ENCODE measurements at regions not wholly inside any gene's neighbourhood (a gene's known extent, or its start where the extent isn't known, plus 50 kb on each side); places are given as distances from the start of the nearest gene placed in this dataset.

GRCh38 chr5:91888810-91889209, 505.7 kb upstream of the ARRDC3 start:
- H3K36me3 ChIP-seq (ENCODE audit: control insufficient read depth in 2 of 2, insufficient read depth in 2 of 2, low read length in 1 of 2) = no peaks in the 10 kb centered on the region
- BruUV-seq (replicated peaks) = no TSS peak
- H3K4me2 ChIP-seq (ENCODE audit: control insufficient read depth, insufficient read depth) = no peak overlapping the region
- ATAC-seq (no peak), DNase-seq (ENCODE audit: low read depth, low spot score) (no peak), FAIRE-seq (no peak)
- no peaks in the 10 kb centered on the region for H3K9me3 ChIP-seq (replicated peaks; ENCODE audit: control insufficient read depth, insufficient read depth, low read length)
- intact Hi-C loops (cut with micrococcal nuclease; ENCODE audit: unreplicated experiment) = no loop called here
- WGBS (ENCODE audit: insufficient coverage, insufficient replicate concordance, low lambda C conversion rate, missing lambda C conversion rate) = 0% methylated on average over 1 of the region's 1 CpG
- no peaks in the 10 kb centered on the region for H3K27me3 ChIP-seq (replicated peaks in 1 of 2; ENCODE audit: control insufficient read depth in 2 of 2, insufficient read depth in 2 of 2, low read length in 1 of 2)
- no peaks in the 10 kb centered on the region for H3K4me1 ChIP-seq (ENCODE audit: control insufficient read depth, insufficient read depth, low read length)
- ChIA-PET CTCF (no interaction called here), POLR2A (no interaction called here), SMC1A (ENCODE audit: uncharacterized antibody, unreplicated experiment) (no interaction called here), RAD21 (ENCODE audit: unreplicated experiment) (no interaction called here)
- H3K27ac ChIP-seq (ENCODE audit: control insufficient read depth, insufficient read depth) = no peak overlapping the region
- no peak overlapping the region for H3K4me3 ChIP-seq
- TF ChIP-seq POU2F2 (IDR thresholded peaks at IDR 0.05; ENCODE audit: borderline replicate concordance, low read depth, low read length) = no peak
- no peak overlapping the region for H2AFZ ChIP-seq (ENCODE audit: control insufficient read depth, low read depth, low read length)
- H3K9ac ChIP-seq (ENCODE audit: control insufficient read depth, insufficient read depth, low read length) = no peak overlapping the region
- H3K79me2 ChIP-seq (ENCODE audit: control insufficient read depth, insufficient read depth, low read length) = no peaks in the 10 kb centered on the region
- H4K20me1 ChIP-seq (ENCODE audit: control insufficient read depth, insufficient read depth) = no peaks in the 10 kb centered on the region
- in situ Hi-C loops (cut with MboI) = no loop called here

DNA sequence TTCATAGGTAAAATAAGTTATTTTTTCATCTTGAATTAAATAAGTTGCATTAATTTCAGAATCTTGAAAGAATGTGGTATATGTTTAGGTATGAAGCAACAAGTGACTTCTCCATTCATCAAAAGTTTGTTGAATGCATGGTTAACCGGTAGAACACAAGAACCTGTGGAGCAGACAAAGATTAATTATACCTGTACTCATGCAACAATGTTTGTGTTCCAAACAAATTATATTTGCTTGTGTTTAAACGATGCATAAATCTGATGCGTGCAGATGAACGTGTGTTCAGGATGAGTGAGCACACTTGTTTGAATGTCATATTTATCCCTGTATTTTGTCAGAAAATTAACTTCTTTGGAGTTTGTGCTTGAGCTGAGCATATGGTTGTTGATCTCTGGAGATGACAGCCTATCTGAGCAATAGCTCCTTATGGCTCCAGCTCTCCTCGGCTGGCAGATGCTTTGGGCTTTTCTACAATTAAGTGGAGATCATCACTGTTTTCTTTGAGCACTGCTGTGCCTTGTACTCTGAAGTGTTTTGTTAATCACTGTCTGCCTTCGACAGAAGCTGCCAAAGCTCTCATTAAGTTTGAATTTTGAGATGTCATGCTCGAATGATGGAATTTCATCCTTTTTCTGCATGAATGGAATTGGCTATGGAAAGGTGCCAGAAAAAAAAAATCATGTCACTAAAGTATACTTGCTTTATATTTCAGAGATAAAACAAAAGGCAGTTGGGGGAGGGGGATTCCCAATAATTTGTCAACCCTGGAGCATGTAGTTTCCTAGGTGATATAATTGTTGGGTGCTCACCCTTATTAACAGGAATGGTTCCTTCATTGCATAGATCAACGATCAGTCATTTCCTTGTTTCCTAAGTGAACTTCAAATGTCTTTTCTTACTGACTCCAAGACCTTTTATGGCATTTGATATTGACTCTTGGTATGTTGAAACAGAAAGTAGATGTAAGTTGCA, 502.5 kb upstream of the ARRDC3 start:
- Histone ChIP-seq H3K4me1 (ENCODE audit: control insufficient read depth, insufficient read depth, low read length) (no peaks in the 10 kb centered on the region), H3K4me3 (no peak overlapping the region), H2AFZ (ENCODE audit: control insufficient read depth, low read depth, low read length) (no peak overlapping the region), H3K4me2 (ENCODE audit: control insufficient read depth, insufficient read depth) (no peak overlapping the region), H3K36me3 (ENCODE audit: control insufficient read depth in 2 of 2, insufficient read depth in 2 of 2, low read length in 1 of 2) (no peaks in the 10 kb centered on the region), H3K9me3 (replicated peaks; ENCODE audit: control insufficient read depth, insufficient read depth, low read length) (no peaks in the 10 kb centered on the region), H3K79me2 (ENCODE audit: control insufficient read depth, insufficient read depth, low read length) (no peaks in the 10 kb centered on the region), H3K27me3 (replicated peaks in 1 of 2; ENCODE audit: control insufficient read depth in 2 of 2, insufficient read depth in 2 of 2, low read length in 1 of 2) (no peaks in the 10 kb centered on the region), H3K9ac (ENCODE audit: control insufficient read depth, insufficient read depth, low read length) (no peak overlapping the region), H3K27ac (ENCODE audit: control insufficient read depth, insufficient read depth) (no peak overlapping the region), H4K20me1 (ENCODE audit: control insufficient read depth, insufficient read depth) (no peaks in the 10 kb centered on the region)
- 13% methylated on average over 8 of the region's 8 CpGs for WGBS (ENCODE audit: insufficient coverage, insufficient replicate concordance, low lambda C conversion rate, missing lambda C conversion rate)
- ChIA-PET SMC1A (ENCODE audit: uncharacterized antibody, unreplicated experiment) (no interaction called here), CTCF (no interaction called here), RAD21 (ENCODE audit: unreplicated experiment) (no interaction called here), POLR2A (no interaction called here)
- in situ Hi-C loops (cut with MboI) (no loop called here), intact Hi-C loops (cut with micrococcal nuclease; ENCODE audit: unreplicated experiment) (no loop called here)
- FAIRE-seq = no peak
- ATAC-seq = no peak
- DNase-seq (ENCODE audit: low read depth, low spot score) = no peak
- BruUV-seq (replicated peaks) = no TSS peak
- no peak for TF ChIP-seq TCF7 (IDR thresholded peaks at IDR 0.05; ENCODE audit: borderline replicate concordance)
- TF ChIP-seq USF2 (IDR thresholded peaks at IDR 0.05; ENCODE audit: borderline replicate concordance, low read depth, low read length) = no peak
- TF ChIP-seq ZNF207 (IDR thresholded peaks at IDR 0.05; ENCODE audit: borderline replicate concordance) = no peak
- no peak for TF ChIP-seq MTA3 (IDR thresholded peaks at IDR 0.05; ENCODE audit: borderline replicate concordance, low read length)
- no peak for TF ChIP-seq EGR1 (IDR thresholded peaks at IDR 0.05; ENCODE audit: borderline replicate concordance in 1 of 2, low read depth in 2 of 2, low read length in 2 of 2)
- TF ChIP-seq PBX3 (IDR thresholded peaks at IDR 0.05; ENCODE audit: insufficient replicate concordance, low read depth, low read length) = no peak
- TF ChIP-seq KAT2A (conservative IDR thresholded peaks at IDR 0.05; ENCODE audit: control insufficient read depth, low read depth, low read length) = no peak
- TF ChIP-seq IRF3 (IDR thresholded peaks at IDR 0.05) = no peak
- no peak for TF ChIP-seq ATF2 (IDR thresholded peaks at IDR 0.05; ENCODE audit: low read length)
- no peak for TF ChIP-seq SIX5 (IDR thresholded peaks at IDR 0.05; ENCODE audit: low read depth, low read length, severe bottlenecking)
- TF ChIP-seq RFX5 (IDR thresholded peaks at IDR 0.05; ENCODE audit: low read depth, low read length) = no peak

Data from GM12878 (cell line).